ENCODE measurements at regions not wholly inside any gene's neighbourhood (a gene's known extent, or its start where the extent isn't known, plus 50 kb on each side); places are given as distances from the start of the nearest gene placed in this dataset.

DNA sequence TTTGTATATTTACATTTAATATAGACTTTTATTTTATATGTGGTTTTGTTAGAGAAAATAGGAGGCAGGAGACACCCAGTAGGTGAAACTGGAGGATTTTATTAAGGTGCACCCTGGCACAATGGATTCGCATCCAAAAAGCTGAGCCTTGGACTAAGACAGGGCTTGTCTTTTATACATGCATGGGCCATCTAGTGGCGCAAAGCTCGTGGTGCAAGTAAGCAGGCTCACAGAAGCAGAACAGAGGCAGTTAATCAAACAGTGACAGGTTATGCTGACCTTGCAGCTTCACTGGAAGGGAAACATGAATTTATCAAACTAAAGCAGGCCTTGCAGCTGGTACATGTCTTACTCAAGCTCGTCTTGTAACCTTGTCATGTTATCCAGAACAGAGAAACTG is 58.8 kb upstream of the ZNF681 start:
- peak; percentile 41 for DNase-seq
- Mint-ChIP-seq H3K27ac (no peak overlapping the region), H3K27me3 (ENCODE audit: low read depth) (no peaks in the 10 kb centered on the region), H3K4me3 (no peak overlapping the region), H3K4me1 (peaks cover 0 to 3% of the 10 kb centered on the region in 2 experiments; a peak in 3 of 4 replicates), H3K9me3 (peaks cover 34 to 68% of the 10 kb centered on the region in 2 experiments), H3K36me3 (ENCODE audit: insufficient read depth in 1 of 3, low read depth in 3 of 3) (peaks cover 52 to 68% (median 64%) of the 10 kb centered on the region in 3 experiments)
- no peaks in the 10 kb centered on the region for H3K27me3 ChIP-seq (ENCODE audit: insufficient read depth, low read length)
- no peak overlapping the region for H3K4ac ChIP-seq (ENCODE audit: low read depth, low read length)
- no peak overlapping the region for H3T11ph ChIP-seq (ENCODE audit: low read length)
- no peak overlapping the region for H3K18ac ChIP-seq (ENCODE audit: insufficient read length, low read depth, low read length)
- TF ChIP-seq CTCF (conservative IDR thresholded peaks at IDR 0.05) = peak; percentile 62
- no peak overlapping the region for H2BK12ac ChIP-seq (ENCODE audit: insufficient read length, low read depth, low read length)
- no peak overlapping the region for H3K4me2 ChIP-seq (ENCODE audit: insufficient read depth, insufficient read length, low read length)
- H3K23me2 ChIP-seq (ENCODE audit: insufficient read length, low read depth, low read length, poor library complexity, severe bottlenecking) = no peaks in the 10 kb centered on the region
- H3K79me2 ChIP-seq (ENCODE audit: insufficient read depth, low read length) = 0 out of 2 replicates have a peak, but pooled peaks cover 3% of the 10 kb centered on the region
- no peak overlapping the region for H3K27ac ChIP-seq (ENCODE audit: insufficient read length, low read depth, low read length)
- H3K56ac ChIP-seq (ENCODE audit: insufficient read length, low read depth, low read length) = no peak overlapping the region
- no peak overlapping the region for H4K8ac ChIP-seq (replicated peaks; ENCODE audit: insufficient read length, low read depth, low read length)
- H3K23ac ChIP-seq (ENCODE audit: insufficient read length, low read depth, low read length) = no peak overlapping the region
- no peak overlapping the region for H2BK5ac ChIP-seq (ENCODE audit: insufficient read length, low read length)
- peaks cover 3% of the 10 kb centered on the region for H3K79me1 ChIP-seq (ENCODE audit: insufficient read depth, low read depth, low read length, poor library complexity, severe bottlenecking)
- no peak overlapping the region for H2BK15ac ChIP-seq (ENCODE audit: low read depth, low read length)
- no peak overlapping the region for H4K91ac ChIP-seq (ENCODE audit: insufficient read length, low read depth, low read length)
- H2AK5ac ChIP-seq (ENCODE audit: insufficient read length, low read length) = no peak overlapping the region
- peaks cover 12% of the 10 kb centered on the region for H3K9me3 ChIP-seq (ENCODE audit: control insufficient read depth, low read depth, low read length)
- WGBS (ENCODE audit: extremely low coverage, insufficient read length, low lambda C conversion rate) = no CpG with 5 or more reads among the region's 4 CpGs
- no peak overlapping the region for H2BK20ac ChIP-seq (ENCODE audit: low read depth, low read length, poor library complexity, severe bottlenecking)
- H3K14ac ChIP-seq (ENCODE audit: insufficient read depth, low read length) = no peak overlapping the region
- H3K9ac ChIP-seq (ENCODE audit: extremely low read depth, insufficient read length, low read length) = no peak overlapping the region
- no peaks in the 10 kb centered on the region for H3K4me1 ChIP-seq (ENCODE audit: insufficient read depth, low read length)
- H2BK120ac ChIP-seq (ENCODE audit: low read depth, low read length, poor library complexity, severe bottlenecking) = no peak overlapping the region
- no peak overlapping the region for H2AFZ ChIP-seq (ENCODE audit: low read length)
- no peaks in the 10 kb centered on the region for H4K20me1 ChIP-seq (ENCODE audit: control insufficient read depth, insufficient read depth, insufficient read length)
- H4K5ac ChIP-seq (ENCODE audit: insufficient read length, low read depth, low read length) = no peak overlapping the region

Data from H9 (cell line).